Stromal cell of bone marrow (primary cell): ENCODE measurements at regions not wholly inside any gene's neighbourhood (a gene's known extent, or its start where the extent isn't known, plus 50 kb on each side); places are given as distances from the start of the nearest gene placed in this dataset.
"Not testable (repeated sequence)": the region's sequence is repeated elsewhere in the genome, so short reads cannot be mapped to it uniquely, and the experiment has no call there.

Experiments used
- DNase-seq: peaks from one replicate; pipeline ENCODE4 v3.0.0-alpha.2; 2012; ENCODE audit warnings: low read depth

DNA sequence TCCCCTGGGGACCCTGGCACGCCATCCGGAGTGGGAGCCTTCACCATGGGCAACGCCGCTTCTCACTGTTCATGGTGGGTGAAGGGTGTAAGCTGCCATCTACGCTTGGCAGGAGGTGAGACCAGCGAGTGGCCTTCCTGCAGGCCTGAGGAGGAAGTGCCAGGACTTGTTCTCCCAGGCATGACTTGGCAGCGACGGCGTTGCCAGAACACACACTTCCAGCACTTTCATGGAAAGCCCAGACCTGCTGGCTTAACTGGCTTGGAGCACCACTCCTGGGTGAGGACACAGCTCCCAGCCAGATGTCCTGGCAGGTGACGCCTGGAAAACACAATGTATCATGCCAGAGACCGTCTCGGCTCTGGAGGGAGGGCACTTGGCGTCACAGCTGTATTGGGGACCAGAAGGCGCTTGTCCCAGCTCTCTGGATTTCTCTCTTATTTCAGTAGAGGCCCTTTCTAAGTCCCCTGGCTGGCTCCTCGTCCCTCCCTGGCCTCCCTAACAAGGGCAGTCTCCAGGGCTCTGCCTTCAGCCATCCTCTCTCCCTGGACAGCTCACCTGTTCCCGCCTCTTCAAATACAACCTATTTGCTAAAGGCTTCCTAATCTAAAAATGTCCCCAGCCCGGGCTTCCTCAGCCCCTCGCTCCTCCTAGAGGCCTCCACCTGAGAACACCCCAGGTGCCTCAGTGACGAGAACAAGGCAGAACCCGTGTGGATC is 188.3 kb downstream of the OLFM1 start:
- no peak for DNase-seq

- no peak for DNase-seq
Observed at GRCh38 chr9:135277219-135278201, 190.0 kb downstream of the OLFM1 start.

GRCh38 chr9:135278586-135278985 is 191.1 kb downstream of the OLFM1 start:
- DNase-seq: no peak

GRCh38 chr9:135279385-135279784 is 191.9 kb downstream of the OLFM1 start:
- no peak for DNase-seq

GRCh38 chr9:135279834-135280393 is 192.4 kb downstream of the OLFM1 start:
- no peak for DNase-seq

GRCh38 chr9:135280666-135281065 is 193.2 kb downstream of the OLFM1 start:
- DNase-seq: no peak

DNA sequence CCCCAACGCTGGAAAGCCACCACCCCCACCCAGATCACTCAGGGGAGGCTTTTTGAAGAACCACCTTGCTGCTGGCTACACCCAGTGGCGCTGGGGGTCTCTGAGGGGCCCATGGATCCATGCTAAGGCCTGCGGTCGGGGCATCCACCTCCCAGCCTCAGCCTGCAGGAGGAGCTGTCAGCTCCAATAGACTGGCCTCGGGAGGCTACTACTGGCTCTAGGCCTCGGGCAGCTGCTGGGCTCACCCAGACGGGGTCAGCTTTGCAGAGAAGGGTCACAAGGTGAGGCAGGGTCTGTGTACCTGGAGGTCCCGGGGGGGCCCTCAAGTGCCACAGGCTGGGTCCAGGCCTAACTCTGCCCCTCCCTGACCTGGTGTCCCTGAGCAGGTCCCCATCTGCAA is 193.7 kb downstream of the OLFM1 start:
- no peak for DNase-seq

DNA sequence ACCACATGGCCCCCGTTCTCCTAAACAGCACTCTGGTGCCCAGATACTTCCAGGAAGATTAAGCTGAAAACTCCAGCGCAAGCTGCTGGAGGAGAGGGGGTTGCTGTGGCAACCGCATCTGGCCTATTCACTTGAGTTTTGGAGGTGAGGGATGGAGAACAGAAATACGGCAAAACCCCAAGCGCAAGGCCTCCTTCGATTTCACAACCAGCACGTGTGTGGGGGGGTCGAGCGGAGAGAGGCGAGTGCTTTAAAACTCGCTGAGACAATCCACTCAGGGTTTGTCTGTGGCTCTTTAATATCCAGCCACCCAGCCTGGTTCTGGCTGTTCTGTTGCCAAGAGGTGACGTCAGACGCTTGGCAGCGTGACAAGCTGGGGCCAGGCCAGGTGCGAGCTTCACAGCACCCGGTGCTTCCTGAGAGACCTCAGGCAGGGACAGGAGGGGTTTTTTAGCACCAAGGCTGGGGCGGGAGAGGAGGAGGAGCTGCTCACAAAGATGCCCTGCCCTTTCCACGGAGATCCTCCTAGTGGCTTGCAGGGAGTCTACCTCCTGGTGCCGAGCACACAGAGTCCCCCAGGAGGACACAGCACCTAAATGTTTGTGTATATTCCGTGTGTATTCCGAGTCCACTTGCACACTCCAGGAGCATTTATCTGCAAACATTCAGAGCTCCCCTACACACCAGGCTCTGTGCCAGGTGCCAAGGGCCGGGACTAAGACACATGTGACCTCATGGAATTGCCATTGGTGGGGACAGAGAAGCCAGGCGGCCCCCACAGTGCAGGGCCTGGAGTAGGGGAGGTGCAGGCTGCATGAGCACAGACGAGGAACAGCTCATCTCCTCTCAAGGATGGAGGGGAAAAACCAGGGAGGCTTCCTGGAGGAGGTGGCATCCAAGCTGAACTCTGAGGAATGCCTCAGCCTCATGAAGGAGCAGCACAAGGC is 194.6 kb downstream of the OLFM1 start:
- no peak for DNase-seq

DNA sequence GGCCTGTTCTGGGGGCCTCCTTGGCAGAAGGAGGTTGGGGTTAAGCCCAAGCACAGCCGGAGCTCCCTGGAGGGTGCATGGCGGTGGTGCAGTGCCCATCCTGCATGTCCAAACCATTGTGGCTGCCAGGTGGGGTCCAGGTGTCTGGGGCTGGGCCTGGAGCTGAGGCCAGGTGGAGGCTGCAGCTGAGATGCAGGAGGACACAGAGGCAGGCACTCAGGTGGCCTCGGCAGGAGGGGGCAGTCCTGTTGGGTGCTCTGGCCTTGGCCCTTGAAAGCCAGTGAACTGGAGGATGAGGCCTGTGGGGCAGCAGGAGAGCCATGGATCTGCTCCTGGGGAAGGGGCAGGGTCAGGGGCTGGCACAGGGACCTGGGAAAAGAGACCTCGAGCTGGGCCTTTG is 195.3 kb downstream of the OLFM1 start:
- DNase-seq: no peak

- no peak for DNase-seq
Observed at GRCh38 chr9:135283671-135284070, 195.9 kb upstream of the PPP1R26 start.

- no peak for DNase-seq
Observed at GRCh38 chr9:135284386-135285134, 195.0 kb upstream of the PPP1R26 start.

DNA sequence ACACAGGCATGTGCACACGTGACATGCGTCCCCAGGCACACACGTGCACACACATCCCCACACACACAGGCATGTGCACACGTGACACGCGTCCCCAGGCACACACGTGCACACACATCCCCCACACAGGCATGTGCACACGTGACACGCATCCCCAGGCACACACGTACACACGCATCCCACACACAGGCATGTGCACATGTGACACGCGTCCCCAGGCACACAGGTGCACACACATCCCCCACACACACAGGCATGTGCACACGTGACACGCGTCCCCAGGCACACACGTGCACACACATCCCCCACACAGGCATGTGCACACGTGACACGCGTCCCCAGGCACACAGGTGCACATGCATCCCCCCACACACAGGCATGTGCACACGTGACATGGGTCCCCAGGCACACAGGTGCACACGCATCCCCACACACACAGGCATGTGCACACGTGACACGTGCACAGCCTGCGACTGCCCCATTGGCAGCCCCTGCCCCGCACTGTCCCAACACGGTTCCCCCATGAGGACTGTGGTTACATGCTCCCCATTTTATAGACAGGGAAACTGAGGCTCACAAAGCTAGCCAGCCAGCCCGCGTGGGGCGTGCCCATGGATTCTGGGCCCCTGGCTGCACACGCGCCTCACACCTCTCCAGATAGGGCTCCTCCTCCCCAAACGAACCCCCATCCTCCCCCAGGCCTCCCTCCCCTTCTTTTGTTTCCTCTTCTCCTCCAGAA is 193.2 kb upstream of the PPP1R26 start:
- DNase-seq: not testable (repeated sequence)

- no peak for DNase-seq
Observed at GRCh38 chr9:135286961-135287360, 192.6 kb upstream of the PPP1R26 start.

DNA sequence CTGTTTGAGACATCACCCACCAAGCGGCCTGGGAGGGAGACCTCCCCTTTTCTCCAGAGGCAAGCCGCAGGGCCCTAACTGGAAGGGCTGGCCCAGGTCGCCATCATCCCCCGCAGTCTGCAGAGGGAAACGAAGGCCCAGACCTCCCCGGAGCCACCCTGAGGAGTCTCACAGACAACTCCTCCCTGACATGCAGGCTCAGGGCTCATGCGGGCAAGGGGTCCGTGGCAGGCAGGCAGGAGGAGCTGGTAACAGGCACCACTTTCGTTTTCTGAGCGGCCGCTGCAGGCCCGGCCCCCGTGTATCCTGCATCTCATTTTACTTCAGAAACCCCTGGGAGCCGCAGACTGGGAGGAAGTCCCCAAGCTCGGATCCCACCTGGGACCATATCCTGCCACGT is 192.0 kb upstream of the PPP1R26 start:
- DNase-seq: no peak

DNA sequence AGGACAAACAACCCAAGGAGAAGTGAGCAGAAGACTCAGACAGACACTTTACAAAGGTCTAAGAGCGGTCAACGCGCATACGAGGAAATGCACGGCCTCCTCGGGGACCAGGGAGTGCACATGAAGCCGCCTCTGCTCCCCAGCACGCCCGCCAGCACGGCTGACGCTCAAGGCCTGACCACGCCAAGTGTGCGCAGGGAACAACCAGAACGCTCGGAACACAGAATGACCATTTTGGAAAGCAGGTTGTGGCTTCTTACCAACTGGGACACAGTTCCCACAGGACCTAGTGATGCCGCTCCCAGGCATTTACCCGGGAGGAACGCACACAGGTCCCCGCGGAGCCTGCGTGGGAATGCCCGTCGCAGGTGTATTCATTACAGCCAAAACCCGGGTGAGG is 191.5 kb upstream of the PPP1R26 start:
- no peak for DNase-seq

DNA sequence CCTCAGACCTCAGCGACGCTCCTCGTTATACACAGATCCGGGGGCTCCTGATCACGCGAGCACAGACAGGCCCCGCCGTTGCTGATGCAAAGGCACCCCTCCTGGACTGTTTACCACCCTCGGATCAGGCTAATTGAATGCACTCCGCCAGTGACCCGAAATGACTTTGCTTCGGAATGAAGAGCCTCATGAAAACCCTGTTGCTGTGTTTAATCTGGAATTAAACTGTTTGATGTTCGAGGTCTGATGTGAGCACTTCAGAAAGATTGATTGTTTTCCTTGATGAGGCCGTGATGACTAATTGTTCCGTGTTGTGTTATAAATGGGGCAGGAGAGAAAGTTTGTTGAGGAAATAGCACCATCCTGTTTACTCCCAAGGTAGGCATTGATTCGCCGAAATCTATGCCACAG is 190.5 kb upstream of the PPP1R26 start:
- DNase-seq: no peak

DNA sequence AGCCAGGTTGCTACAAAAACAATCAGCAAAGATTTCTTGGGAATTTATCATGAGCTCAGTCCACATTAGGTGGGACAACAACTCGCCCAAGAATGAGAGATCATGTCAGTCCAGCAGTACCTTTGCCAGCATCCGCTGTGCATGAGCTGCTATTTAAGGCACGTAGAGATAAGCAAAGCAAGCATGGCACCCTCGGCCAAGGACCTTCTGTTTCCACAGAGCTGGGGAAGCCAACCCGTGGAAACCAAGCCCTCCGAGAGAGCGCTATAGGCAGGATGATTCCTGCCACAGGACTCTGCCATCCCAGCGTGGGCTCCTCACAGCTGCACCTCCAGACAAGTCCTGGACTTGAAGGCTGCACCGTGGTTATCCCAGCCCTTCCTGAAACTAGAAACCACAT is 189.5 kb upstream of the PPP1R26 start:
- no peak for DNase-seq

GRCh38 chr9:135290566-135290965 is 189.0 kb upstream of the PPP1R26 start:
- no peak for DNase-seq

GRCh38 chr9:135291165-135291564 is 188.4 kb upstream of the PPP1R26 start:
- DNase-seq: no peak

- DNase-seq: no peak
Observed at GRCh38 chr9:135294836-135295235, 184.7 kb upstream of the PPP1R26 start.
